ENCODE measurements at regions not wholly inside any gene's neighbourhood (a gene's known extent, or its start where the extent isn't known, plus 50 kb on each side); places are given as distances from the start of the nearest gene placed in this dataset.
"Not testable (repeated sequence)": the region's sequence is repeated elsewhere in the genome, so short reads cannot be mapped to it uniquely, and the experiment has no call there.

DNA sequence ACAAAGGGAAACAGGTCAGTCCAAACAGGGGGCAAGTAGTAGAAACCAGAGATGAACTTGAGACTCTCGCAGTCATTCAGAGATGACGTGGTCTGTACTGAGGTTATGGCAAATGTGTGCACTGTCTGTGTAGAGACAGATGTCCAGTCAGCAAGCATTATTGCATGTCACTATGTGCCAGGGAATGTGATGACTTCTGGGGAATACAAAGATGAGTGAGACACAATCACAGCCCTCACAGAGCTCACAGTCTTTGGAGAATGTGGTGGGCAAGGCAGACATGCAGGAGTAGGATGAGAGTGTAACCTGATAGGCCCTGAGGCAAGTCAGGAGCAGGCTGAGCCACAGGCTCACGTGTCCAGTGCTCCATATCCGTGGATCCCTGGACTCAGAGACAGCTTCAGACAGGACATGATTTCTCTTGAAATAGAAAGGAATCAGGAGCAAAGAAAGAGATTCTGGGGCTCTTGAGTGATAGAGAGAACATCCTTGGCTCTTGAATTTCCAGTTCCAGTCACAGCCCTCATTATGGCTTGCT is 550.7 kb downstream of the ETS1 start:
- Histone ChIP-seq H3K4me3 (ENCODE audit: insufficient read length, low read depth) (no peak overlapping the region), H3K4me1 (ENCODE audit: insufficient read depth, insufficient read length) (no peaks in the 10 kb centered on the region), H3K36me3 (ENCODE audit: insufficient read depth, insufficient read length, low read length) (no peaks in the 10 kb centered on the region), H3K9ac (ENCODE audit: insufficient read length, low read depth) (no peak overlapping the region), H3K9me3 (ENCODE audit: insufficient read depth, low read length) (no peaks in the 10 kb centered on the region), H3K27me3 (ENCODE audit: insufficient read depth, insufficient read length) (no peaks in the 10 kb centered on the region)
- no peak for TF ChIP-seq ZNF274 (IDR thresholded peaks at IDR 0.05; ENCODE audit: low read depth, low read length)
- no peak for TF ChIP-seq SUZ12 (IDR thresholded peaks at IDR 0.05; ENCODE audit: extremely low read depth, insufficient read depth, insufficient read length)
- TF ChIP-seq YY1 (IDR thresholded peaks at IDR 0.05; ENCODE audit: insufficient read depth, insufficient read length) = no peak
- DNase-seq (ENCODE audit: low read depth, low spot score) = no peak

DNA sequence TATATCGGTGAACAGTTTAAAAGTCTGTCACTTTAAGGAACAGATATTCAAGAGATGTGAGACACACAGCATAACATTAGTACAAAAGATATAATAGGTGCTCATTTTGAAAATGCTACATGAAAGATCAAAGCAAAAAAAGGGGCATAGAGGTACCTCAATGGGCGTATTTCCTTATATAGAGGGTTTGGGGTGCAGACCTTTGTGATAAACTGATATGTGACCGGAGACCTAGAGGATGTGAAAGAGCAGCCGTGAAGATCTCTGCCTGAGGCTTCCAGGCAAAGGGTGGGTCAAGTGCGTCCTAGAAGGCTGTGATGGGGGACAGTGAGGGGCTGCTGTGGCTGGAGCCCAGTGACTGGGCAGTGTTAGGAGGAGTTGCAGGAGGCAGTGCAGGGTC is 551.4 kb downstream of the ETS1 start:
- Histone ChIP-seq H3K9ac (ENCODE audit: insufficient read length, low read depth) (no peak overlapping the region), H3K4me1 (ENCODE audit: insufficient read depth, insufficient read length) (no peaks in the 10 kb centered on the region), H3K27me3 (ENCODE audit: insufficient read depth, insufficient read length) (no peaks in the 10 kb centered on the region), H3K4me3 (ENCODE audit: insufficient read length, low read depth) (no peak overlapping the region), H3K36me3 (ENCODE audit: insufficient read depth, insufficient read length, low read length) (no peaks in the 10 kb centered on the region), H3K9me3 (ENCODE audit: insufficient read depth, low read length) (no peaks in the 10 kb centered on the region)
- TF ChIP-seq YY1 (IDR thresholded peaks at IDR 0.05; ENCODE audit: insufficient read depth, insufficient read length) = no peak
- TF ChIP-seq SUZ12 (IDR thresholded peaks at IDR 0.05; ENCODE audit: extremely low read depth, insufficient read depth, insufficient read length) = no peak
- TF ChIP-seq ZNF274 (IDR thresholded peaks at IDR 0.05; ENCODE audit: low read depth, low read length) = no peak
- DNase-seq (ENCODE audit: low read depth, low spot score) = no peak

DNA sequence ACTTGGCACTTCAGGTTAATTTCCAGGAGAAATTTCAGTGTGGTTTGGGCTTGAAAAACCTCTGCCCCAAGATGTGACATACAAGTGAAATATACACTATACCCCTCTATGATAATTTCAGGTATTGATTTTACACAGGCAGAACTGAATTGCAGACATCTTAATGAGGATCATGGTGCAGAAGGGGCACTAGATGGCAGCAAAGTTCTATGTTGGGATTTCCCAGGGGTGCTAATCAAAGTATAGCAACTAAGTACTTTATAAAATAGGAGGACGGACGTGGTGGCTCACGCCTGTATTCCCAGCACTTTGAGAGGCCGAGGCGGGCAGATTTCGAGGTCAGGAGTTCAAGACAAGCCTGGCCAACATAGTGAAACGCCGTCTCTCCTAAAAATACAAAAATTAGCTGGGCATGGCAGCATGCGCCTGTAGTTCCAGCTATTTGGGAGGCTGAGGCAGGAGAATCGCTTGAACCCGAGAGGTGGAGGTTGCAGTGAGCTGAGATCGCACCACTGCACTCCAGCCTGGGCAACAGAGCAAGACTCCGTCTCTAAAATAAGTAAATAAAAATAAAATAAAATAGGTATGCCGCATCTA is 555.7 kb downstream of the ETS1 start:
- not testable (repeated sequence) for H3K36me3 ChIP-seq (ENCODE audit: insufficient read depth, insufficient read length, low read length); H3K4me3 ChIP-seq (ENCODE audit: insufficient read length, low read depth); H3K9me3 ChIP-seq (ENCODE audit: insufficient read depth, low read length); H3K27me3 ChIP-seq (ENCODE audit: insufficient read depth, insufficient read length); H3K9ac ChIP-seq (ENCODE audit: insufficient read length, low read depth); H3K4me1 ChIP-seq (ENCODE audit: insufficient read depth, insufficient read length)
- DNase-seq (ENCODE audit: low read depth, low spot score) = peak; percentile 51

DNA sequence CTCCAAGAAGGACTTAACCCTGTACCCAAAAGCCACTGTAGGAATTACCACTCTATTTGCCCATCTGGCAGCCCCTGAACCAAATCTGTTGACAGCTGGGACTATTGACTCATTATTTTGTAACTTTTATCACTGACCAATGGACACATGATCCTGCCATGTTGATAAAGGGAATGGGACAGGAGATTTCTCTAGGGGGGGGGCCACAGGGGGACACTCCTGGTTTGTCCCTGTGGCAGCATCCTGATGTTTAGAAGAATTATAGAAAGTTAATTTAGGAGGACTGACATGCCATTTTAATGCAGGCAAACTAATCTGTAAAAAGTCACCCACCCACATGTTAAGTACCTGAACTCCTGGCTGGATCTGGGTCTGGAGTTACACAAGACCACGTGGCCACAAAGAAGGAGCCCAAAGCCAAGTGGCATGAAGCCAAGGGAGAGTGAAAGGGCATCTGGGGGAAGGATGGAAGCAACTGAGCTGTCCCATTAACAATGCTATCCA is 558.1 kb downstream of the ETS1 start:
- H3K36me3 ChIP-seq (ENCODE audit: insufficient read depth, insufficient read length, low read length) = no peaks in the 10 kb centered on the region
- H3K4me3 ChIP-seq (ENCODE audit: insufficient read length, low read depth) = no peak overlapping the region
- DNase-seq (ENCODE audit: low read depth, low spot score) = no peak
- no peak for TF ChIP-seq YY1 (IDR thresholded peaks at IDR 0.05; ENCODE audit: insufficient read depth, insufficient read length)
- TF ChIP-seq ZNF274 (IDR thresholded peaks at IDR 0.05; ENCODE audit: low read depth, low read length) = no peak
- no peak for TF ChIP-seq SUZ12 (IDR thresholded peaks at IDR 0.05; ENCODE audit: extremely low read depth, insufficient read depth, insufficient read length)
- no peaks in the 10 kb centered on the region for H3K4me1 ChIP-seq (ENCODE audit: insufficient read depth, insufficient read length)
- no peaks in the 10 kb centered on the region for H3K27me3 ChIP-seq (ENCODE audit: insufficient read depth, insufficient read length)
- no peak overlapping the region for H3K9ac ChIP-seq (ENCODE audit: insufficient read length, low read depth)
- no peaks in the 10 kb centered on the region for H3K9me3 ChIP-seq (ENCODE audit: insufficient read depth, low read length)

DNA sequence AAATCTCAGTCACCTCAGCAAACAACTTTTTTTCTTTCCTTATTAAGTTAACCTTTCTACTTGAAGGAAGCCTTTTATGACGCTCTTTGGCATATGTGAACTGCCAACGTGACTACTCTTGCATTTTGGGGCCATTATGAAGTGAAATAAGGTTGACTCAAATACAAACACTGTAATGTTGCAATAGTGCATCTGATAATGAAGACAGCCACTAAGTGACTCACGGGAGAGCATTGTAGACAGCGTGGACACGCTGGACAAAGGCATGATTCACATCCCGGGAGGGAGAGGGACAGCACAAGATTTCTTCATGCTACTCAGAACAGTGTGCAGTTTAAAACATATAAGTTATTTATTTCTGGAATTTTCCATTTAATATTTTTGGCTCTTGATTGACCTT is 560.8 kb downstream of the ETS1 start:
- DNase-seq (ENCODE audit: low read depth, low spot score) = no peak
- TF ChIP-seq SUZ12 (IDR thresholded peaks at IDR 0.05; ENCODE audit: extremely low read depth, insufficient read depth, insufficient read length) = no peak
- TF ChIP-seq ZNF274 (IDR thresholded peaks at IDR 0.05; ENCODE audit: low read depth, low read length) = no peak
- Histone ChIP-seq H3K36me3 (ENCODE audit: insufficient read depth, insufficient read length, low read length) (no peaks in the 10 kb centered on the region), H3K27me3 (ENCODE audit: insufficient read depth, insufficient read length) (no peaks in the 10 kb centered on the region), H3K9ac (ENCODE audit: insufficient read length, low read depth) (no peak overlapping the region), H3K9me3 (ENCODE audit: insufficient read depth, low read length) (no peaks in the 10 kb centered on the region), H3K4me3 (ENCODE audit: insufficient read length, low read depth) (no peak overlapping the region), H3K4me1 (ENCODE audit: insufficient read depth, insufficient read length) (no peaks in the 10 kb centered on the region)

DNA sequence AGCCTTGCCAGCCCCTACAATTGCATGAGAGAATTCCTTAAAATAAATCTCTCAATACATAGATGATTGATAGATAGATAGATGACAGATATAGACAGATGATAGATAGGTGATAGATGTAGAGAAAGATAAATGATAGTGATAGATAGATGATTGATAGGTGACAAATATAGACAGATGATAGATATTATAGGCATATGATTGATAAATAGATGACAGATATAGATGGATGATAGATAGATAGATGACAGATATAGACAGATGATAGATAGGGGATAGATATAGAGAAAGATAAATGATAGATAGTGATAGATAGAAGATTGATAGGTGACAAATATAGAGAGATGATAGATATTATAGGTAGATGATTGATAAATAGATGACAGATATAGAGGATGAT is 564.6 kb downstream of the ETS1 start:
- no peak for DNase-seq (ENCODE audit: low read depth, low spot score)
- TF ChIP-seq SUZ12 (IDR thresholded peaks at IDR 0.05; ENCODE audit: extremely low read depth, insufficient read depth, insufficient read length) (no peak), ZNF274 (IDR thresholded peaks at IDR 0.05; ENCODE audit: low read depth, low read length) (no peak), YY1 (IDR thresholded peaks at IDR 0.05; ENCODE audit: insufficient read depth, insufficient read length) (no peak)
- H3K4me3 ChIP-seq (ENCODE audit: insufficient read length, low read depth) = no peak overlapping the region
- H3K4me1 ChIP-seq (ENCODE audit: insufficient read depth, insufficient read length) = no peaks in the 10 kb centered on the region
- no peaks in the 10 kb centered on the region for H3K9me3 ChIP-seq (ENCODE audit: insufficient read depth, low read length)
- no peaks in the 10 kb centered on the region for H3K27me3 ChIP-seq (ENCODE audit: insufficient read depth, insufficient read length)
- H3K36me3 ChIP-seq (ENCODE audit: insufficient read depth, insufficient read length, low read length) = no peaks in the 10 kb centered on the region
- no peak overlapping the region for H3K9ac ChIP-seq (ENCODE audit: insufficient read length, low read depth)

DNA sequence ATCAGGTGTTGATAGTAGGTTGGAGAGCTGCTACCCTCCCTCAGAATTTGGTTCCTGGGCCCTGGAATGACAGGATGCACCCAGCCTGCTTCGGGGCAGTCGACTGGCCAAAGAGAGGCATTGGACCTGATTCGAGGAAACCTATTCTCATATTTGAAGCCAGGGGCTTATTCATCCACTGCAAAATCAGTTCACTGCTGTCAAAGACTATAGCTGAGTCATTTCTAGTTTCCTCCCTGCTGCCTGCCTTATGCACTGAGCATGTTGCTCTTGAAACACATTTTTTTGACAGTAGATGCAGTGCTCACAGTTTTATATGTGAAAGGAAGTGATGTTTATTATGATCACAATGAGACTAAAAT is 565.4 kb downstream of the ETS1 start:
- Histone ChIP-seq H3K27me3 (ENCODE audit: insufficient read depth, insufficient read length) (no peaks in the 10 kb centered on the region), H3K4me1 (ENCODE audit: insufficient read depth, insufficient read length) (no peaks in the 10 kb centered on the region), H3K9me3 (ENCODE audit: insufficient read depth, low read length) (no peaks in the 10 kb centered on the region), H3K4me3 (ENCODE audit: insufficient read length, low read depth) (no peak overlapping the region), H3K36me3 (ENCODE audit: insufficient read depth, insufficient read length, low read length) (no peaks in the 10 kb centered on the region), H3K9ac (ENCODE audit: insufficient read length, low read depth) (no peak overlapping the region)
- DNase-seq (ENCODE audit: low read depth, low spot score) = no peak
- TF ChIP-seq ZNF274 (IDR thresholded peaks at IDR 0.05; ENCODE audit: low read depth, low read length) = no peak
